Upper lobe of right lung (tissue), 1 donor: ENCODE measurements at regions not wholly inside any gene's neighbourhood (a gene's known extent, or its start where the extent isn't known, plus 50 kb on each side); places are given as distances from the start of the nearest gene placed in this dataset.

Source experiments
- ATAC-seq: fragments of 200-7000 bp; cut with Tn5 transposase; one replicate; pipeline ENCODE4 v1.9.1; 2020; ENCODE audit warnings: mild to moderate bottlenecking, moderate library complexity
- DNase-seq: peaks from one replicate; pipeline ENCODE4 v3.0.0-alpha.2; 2020
- H3K27ac ChIP-seq: fragments of 200-600 bp; one replicate; pipeline ENCODE4 v1.8.0; 2022
- H3K27me3 ChIP-seq: fragments of 200-600 bp; one replicate; pipeline ENCODE4 v1.8.0; 2022; ENCODE audit warnings: mild to moderate bottlenecking
- H3K36me3 ChIP-seq: fragments of 200-600 bp; one replicate; pipeline ENCODE4 v1.8.0; 2022
- H3K4me1 ChIP-seq: fragments of 200-600 bp; one replicate; pipeline ENCODE4 v1.8.0; 2022
- H3K4me3 ChIP-seq: fragments of 200-600 bp; one replicate; pipeline ENCODE4 v1.8.0; 2022; ENCODE audit warnings: mild to moderate bottlenecking
- H3K9me3 ChIP-seq: fragments of 200-600 bp; one replicate; pipeline ENCODE4 v1.8.0; 2022
- intact Hi-C: fragments of 100-400 bp; cut with DNase I; formaldehyde crosslinking; loops from one replicate; pipeline ENCODE4 v1.11.0; 2022
- TF ChIP-seq, protein P1 (sequence below): fragments of 200-600 bp; IDR thresholded peaks from one replicate; pipeline ENCODE4 v1.8.0; 2022; ENCODE audit warnings: antibody characterized with exemption
- donor health status: DM: no; HTN: yes; CAD: no; lungs with severe emphysema.

DNA sequence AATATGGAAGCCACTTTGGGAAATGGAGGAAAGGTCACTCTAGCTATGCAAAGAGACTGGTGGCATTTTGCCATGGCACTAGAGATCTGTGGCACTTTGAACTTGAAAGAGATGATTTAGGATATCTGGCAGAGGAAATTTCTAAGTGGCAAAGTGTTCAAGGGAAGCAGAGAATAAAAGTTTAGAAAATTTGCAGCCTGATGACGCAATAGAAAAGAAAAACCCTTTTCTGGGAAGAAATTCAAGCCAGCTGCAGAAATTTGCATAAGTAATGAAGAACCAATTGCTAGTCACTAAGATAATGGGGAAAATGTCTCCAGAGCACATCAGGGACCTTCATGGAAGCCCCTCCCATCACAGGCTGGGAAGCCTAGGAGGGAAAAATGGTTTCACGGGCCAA is 191.1 kb upstream of the B3GALT2 start:
- TF ChIP-seq, protein P1, sequence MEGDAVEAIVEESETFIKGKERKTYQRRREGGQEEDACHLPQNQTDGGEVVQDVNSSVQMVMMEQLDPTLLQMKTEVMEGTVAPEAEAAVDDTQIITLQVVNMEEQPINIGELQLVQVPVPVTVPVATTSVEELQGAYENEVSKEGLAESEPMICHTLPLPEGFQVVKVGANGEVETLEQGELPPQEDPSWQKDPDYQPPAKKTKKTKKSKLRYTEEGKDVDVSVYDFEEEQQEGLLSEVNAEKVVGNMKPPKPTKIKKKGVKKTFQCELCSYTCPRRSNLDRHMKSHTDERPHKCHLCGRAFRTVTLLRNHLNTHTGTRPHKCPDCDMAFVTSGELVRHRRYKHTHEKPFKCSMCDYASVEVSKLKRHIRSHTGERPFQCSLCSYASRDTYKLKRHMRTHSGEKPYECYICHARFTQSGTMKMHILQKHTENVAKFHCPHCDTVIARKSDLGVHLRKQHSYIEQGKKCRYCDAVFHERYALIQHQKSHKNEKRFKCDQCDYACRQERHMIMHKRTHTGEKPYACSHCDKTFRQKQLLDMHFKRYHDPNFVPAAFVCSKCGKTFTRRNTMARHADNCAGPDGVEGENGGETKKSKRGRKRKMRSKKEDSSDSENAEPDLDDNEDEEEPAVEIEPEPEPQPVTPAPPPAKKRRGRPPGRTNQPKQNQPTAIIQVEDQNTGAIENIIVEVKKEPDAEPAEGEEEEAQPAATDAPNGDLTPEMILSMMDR, result no peak
- no peak for ATAC-seq
- intact Hi-C loops, result no loop called here
- Histone ChIP-seq H3K36me3 (no peaks in the 10 kb centered on the region), H3K4me3 (no peak overlapping the region), H3K4me1 (no peaks in the 10 kb centered on the region), H3K9me3 (no peaks in the 10 kb centered on the region), H3K27me3 (no peaks in the 10 kb centered on the region), H3K27ac (no peak overlapping the region)
- DNase-seq, result no peak

DNA sequence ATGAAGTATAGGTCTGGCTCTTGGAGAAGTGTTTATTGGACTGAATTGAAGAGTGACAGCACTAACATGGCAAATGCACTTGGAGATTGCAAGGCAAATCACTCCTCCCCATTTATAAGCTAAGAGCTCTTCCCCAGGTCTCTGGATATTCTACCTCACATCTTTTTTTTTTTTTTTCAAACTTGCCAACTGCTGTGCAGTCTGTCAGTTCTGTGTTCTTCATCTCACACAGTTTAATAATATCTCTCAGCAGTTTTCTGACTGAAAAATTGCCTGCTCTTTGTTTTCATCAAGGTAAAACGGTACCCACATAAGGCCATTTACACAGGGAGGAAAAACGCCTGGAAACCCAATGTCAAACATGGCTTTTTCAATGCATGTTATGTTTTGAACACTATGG is 186.1 kb upstream of the B3GALT2 start:
- peaks cover 6% of the 10 kb centered on the region for H3K4me1 ChIP-seq
- H3K4me3 ChIP-seq, result no peak overlapping the region
- TF ChIP-seq, protein P1, result no peak
- H3K36me3 ChIP-seq, result no peaks in the 10 kb centered on the region
- intact Hi-C loops, result no loop called here
- no peak overlapping the region for H3K27ac ChIP-seq
- DNase-seq (no peak), ATAC-seq (no peak)
- H3K9me3 ChIP-seq, result no peaks in the 10 kb centered on the region
- H3K27me3 ChIP-seq, result no peaks in the 10 kb centered on the region

DNA sequence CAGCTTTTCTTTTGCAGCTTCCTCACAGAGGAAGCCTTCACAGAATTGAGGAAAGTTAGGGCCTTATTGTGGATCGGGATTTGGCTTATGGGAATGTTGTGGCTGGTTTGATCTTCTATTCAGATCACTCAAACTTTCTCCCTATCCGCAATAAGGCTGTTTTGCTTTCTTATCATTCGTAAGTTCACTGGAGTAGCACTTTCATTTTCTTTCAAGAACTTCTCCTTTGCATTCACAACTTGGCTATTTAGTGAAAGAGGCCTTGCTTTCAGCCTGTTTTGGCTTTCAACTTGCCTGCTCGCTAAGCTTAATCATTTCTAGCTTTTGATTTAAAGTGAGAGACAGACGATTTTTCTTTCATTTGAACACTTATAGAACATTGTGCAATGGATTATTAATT is 181.9 kb upstream of the B3GALT2 start:
- Histone ChIP-seq H3K4me3 (peak overlapping the region; percentile 11), H3K4me1 (peaks cover 6% of the 10 kb centered on the region), H3K36me3 (no peaks in the 10 kb centered on the region), H3K27ac (peak overlapping the region; percentile 70), H3K27me3 (no peaks in the 10 kb centered on the region), H3K9me3 (no peaks in the 10 kb centered on the region)
- intact Hi-C loops, result no loop called here
- TF ChIP-seq, protein P1, result no peak
- DNase-seq (no peak), ATAC-seq (no peak)

DNA sequence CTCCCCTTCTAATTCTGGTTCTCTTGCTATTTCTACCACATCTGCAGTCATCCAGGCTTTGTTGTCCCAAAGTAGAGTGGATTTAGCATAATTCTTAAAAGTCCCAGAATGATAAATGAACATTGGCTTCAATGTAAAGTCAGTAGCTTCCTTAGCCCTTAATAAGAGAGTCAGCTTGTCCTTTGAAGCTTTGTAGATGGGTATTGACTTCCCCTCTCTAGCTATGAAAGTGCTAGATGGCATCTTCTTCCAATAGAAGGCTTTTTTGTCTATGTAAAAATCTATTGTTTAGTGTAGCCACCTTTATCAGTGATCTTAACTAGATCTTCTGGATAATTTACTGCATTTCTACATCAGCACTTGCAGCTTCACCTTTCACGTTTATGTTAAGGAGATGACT is 181.4 kb upstream of the B3GALT2 start:
- DNase-seq, result no peak
- Histone ChIP-seq H3K27ac (peak overlapping the region; percentile 70), H3K36me3 (no peaks in the 10 kb centered on the region), H3K4me3 (no peak overlapping the region), H3K9me3 (no peaks in the 10 kb centered on the region), H3K27me3 (no peaks in the 10 kb centered on the region), H3K4me1 (peaks cover 6% of the 10 kb centered on the region)
- ATAC-seq, result no peak
- TF ChIP-seq, protein P1, result no peak
- intact Hi-C loops, result no loop called here

DNA sequence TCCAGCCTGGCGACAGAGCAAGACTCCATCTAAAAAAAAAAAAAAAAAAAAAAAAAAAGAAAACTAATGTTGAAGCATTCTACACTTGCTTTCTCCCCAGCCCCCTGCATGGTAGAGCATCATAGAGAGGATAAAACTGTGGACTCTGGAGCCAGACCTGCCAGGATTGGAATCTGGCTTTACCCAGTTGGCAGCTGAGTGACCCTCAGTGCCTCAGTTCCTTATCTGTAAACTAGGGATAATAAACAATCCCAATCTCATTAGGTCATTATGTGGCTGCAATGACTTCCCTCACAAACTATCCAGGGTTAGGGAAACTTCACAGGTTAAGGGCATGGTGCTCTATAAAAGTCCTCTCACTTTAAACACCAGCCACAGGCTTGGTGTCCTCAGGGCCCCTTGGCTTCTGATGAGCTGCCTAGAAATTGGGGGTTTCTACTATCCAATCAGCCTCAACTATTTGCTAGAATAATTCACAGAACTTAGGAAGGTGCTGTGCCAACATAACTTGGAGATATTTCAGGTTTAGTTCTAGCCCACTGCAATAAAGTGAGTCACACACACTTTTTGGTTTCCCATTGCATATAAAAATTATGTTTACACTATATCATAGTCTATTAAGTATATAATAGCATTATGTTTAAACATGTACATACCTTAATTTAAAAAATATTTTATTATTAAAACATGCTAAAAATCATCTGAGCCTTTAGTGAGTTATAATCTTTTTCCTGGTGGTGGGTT is 180.5 kb upstream of the B3GALT2 start:
- H3K27ac ChIP-seq, result no peak overlapping the region
- H3K27me3 ChIP-seq, result no peaks in the 10 kb centered on the region
- TF ChIP-seq, protein P1, result no peak
- ATAC-seq, result no peak
- no peak overlapping the region for H3K4me3 ChIP-seq
- DNase-seq, result no peak
- no peaks in the 10 kb centered on the region for H3K9me3 ChIP-seq
- H3K4me1 ChIP-seq, result peaks cover 6% of the 10 kb centered on the region
- no peaks in the 10 kb centered on the region for H3K36me3 ChIP-seq
- intact Hi-C loops, result no loop called here

DNA sequence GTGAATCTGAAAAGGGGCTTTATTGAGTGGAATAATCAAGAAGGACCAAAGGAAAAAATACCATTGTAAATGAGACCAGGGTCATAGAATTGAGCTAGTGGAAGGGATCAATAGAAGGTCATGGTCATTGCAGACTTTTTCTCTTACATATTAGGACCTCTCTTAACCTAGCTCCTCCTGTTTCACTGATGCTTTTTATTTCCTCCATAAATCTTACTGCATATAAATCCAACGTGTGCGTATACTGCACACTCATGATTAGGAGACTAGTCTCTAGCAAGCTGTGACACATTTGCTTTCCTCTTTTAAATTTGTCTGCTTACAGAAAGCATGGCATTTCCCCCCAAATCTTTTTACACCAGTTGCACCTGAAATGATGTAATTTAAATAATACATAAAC is 179.6 kb upstream of the B3GALT2 start:
- intact Hi-C loops, result no loop called here
- Histone ChIP-seq H3K9me3 (no peaks in the 10 kb centered on the region), H3K36me3 (no peaks in the 10 kb centered on the region), H3K27ac (no peak overlapping the region), H3K4me3 (no peak overlapping the region), H3K27me3 (no peaks in the 10 kb centered on the region), H3K4me1 (peaks cover 6% of the 10 kb centered on the region)
- TF ChIP-seq, protein P1, result no peak
- DNase-seq, result no peak
- no peak for ATAC-seq
